GM23248 (cell line): ENCODE measurements at regions not wholly inside any gene's neighbourhood (a gene's known extent, or its start where the extent isn't known, plus 50 kb on each side); places are given as distances from the start of the nearest gene placed in this dataset.

ENCODE experiments used
- EZH2 ChIP-seq: fragments of 200-600 bp; sonication (generic); IDR thresholded peaks from 2 replicates; pipeline ENCODE4 v1.6.1; 2018; ENCODE audit warnings: antibody characterized with exemption, mild to moderate bottlenecking; ENCODE audit not compliant: insufficient read depth, poor library complexity, severe bottlenecking
- EZH2phosphoT487 ChIP-seq: fragments of 200-600 bp; sonication (generic); IDR thresholded peaks from 2 replicates; pipeline ENCODE4 v1.6.1; 2018; ENCODE audit warnings: antibody characterized with exemption, moderate library complexity, mild to moderate bottlenecking, low read depth; ENCODE audit not compliant: insufficient read depth

GRCh38 chr10:22824984-22825383 lies 102.9 kb upstream of the ARMC3 start:
- no peak for TF ChIP-seq EZH2phosphoT487
- no peak for TF ChIP-seq EZH2
